ENCODE measurements at regions not wholly inside any gene's neighbourhood (a gene's known extent, or its start where the extent isn't known, plus 50 kb on each side); places are given as distances from the start of the nearest gene placed in this dataset.
"Not testable (repeated sequence)": the region's sequence is repeated elsewhere in the genome, so short reads cannot be mapped to it uniquely, and the experiment has no call there.

- Histone ChIP-seq H3K27ac (ENCODE audit: low read length) (no peak overlapping the region), H3K27me3 (ENCODE audit: control insufficient read depth, insufficient read depth, low read length) (peaks cover 2% of the 10 kb centered on the region), H3K36me3 (ENCODE audit: control insufficient read depth, insufficient read depth, low read length) (no peaks in the 10 kb centered on the region), H3K9me3 (ENCODE audit: control insufficient read depth, insufficient read depth, low read length) (no peaks in the 10 kb centered on the region), H3K4me1 (ENCODE audit: control insufficient read depth, insufficient read depth, low read length) (no peaks in the 10 kb centered on the region), H3K4me3 (ENCODE audit: low read length) (no peak overlapping the region)
- Mint-ChIP-seq H3K27me3 (ENCODE audit: low read depth in 2 of 2) (peaks cover 13 to 24% of the 10 kb centered on the region in 2 donors), H3K4me3 (no peak overlapping the region), H3K36me3 (no peaks in the 10 kb centered on the region), H3K9me3 (no peaks in the 10 kb centered on the region), H3K4me1 (no peaks in the 10 kb centered on the region), H3K27ac (no peak overlapping the region)
- no peak for DNase-seq
- intact Hi-C loops (cut with micrococcal nuclease) = no loop called here
- no peak for TF ChIP-seq CTCF (IDR thresholded peaks at IDR 0.05)
- no peak for ATAC-seq
- WGBS (ENCODE audit: insufficient coverage) = 95% methylated on average over 2 of the region's 2 CpGs
These were observed 253.9 kb downstream of the CEMIP2 start for GRCh38 chr9:71514344-71514975.

- no peak overlapping the region for H3K4me3 Mint-ChIP-seq
- H3K27ac Mint-ChIP-seq = no peak overlapping the region
- H3K9me3 ChIP-seq (ENCODE audit: control insufficient read depth, insufficient read depth, low read length) = no peaks in the 10 kb centered on the region
These were observed 259.3 kb downstream of the CEMIP2 start for GRCh38 chr9:71509054-71509453.

GRCh38 chr9:71508141-71508540 is 260.2 kb downstream of the CEMIP2 start:
- H3K27me3 ChIP-seq (ENCODE audit: control insufficient read depth, insufficient read depth, low read length); H3K27ac Mint-ChIP-seq; intact Hi-C loops (cut with micrococcal nuclease); H3K4me1 ChIP-seq (ENCODE audit: control insufficient read depth, insufficient read depth, low read length); ATAC-seq; H3K36me3 Mint-ChIP-seq; H3K4me3 Mint-ChIP-seq; H3K36me3 ChIP-seq (ENCODE audit: control insufficient read depth, insufficient read depth, low read length); H3K27ac ChIP-seq (ENCODE audit: low read length); H3K9me3 Mint-ChIP-seq; H3K4me1 Mint-ChIP-seq; DNase-seq; H3K9me3 ChIP-seq (ENCODE audit: control insufficient read depth, insufficient read depth, low read length); H3K4me3 ChIP-seq (ENCODE audit: low read length): not testable (repeated sequence)
- peaks cover 11 to 24% of the 10 kb centered on the region in 2 donors for H3K27me3 Mint-ChIP-seq (ENCODE audit: low read depth in 2 of 2)
- WGBS (ENCODE audit: insufficient coverage) = no CpG with 5 or more reads among the region's 2 CpGs

More at GRCh38 chr9:71509054-71509453, 259.3 kb downstream of the CEMIP2 start:
- DNase-seq = no peak
- no peaks in the 10 kb centered on the region for H3K36me3 Mint-ChIP-seq
- Histone ChIP-seq H3K4me3 (ENCODE audit: low read length) (no peak overlapping the region), H3K36me3 (ENCODE audit: control insufficient read depth, insufficient read depth, low read length) (no peaks in the 10 kb centered on the region), H3K27ac (ENCODE audit: low read length) (no peak overlapping the region), H3K27me3 (ENCODE audit: control insufficient read depth, insufficient read depth, low read length) (no peaks in the 10 kb centered on the region), H3K4me1 (ENCODE audit: control insufficient read depth, insufficient read depth, low read length) (no peaks in the 10 kb centered on the region)
- ATAC-seq = no peak
- no peak for TF ChIP-seq CTCF (IDR thresholded peaks at IDR 0.05)
- peaks cover 8 to 24% of the 10 kb centered on the region in 2 donors for H3K27me3 Mint-ChIP-seq (ENCODE audit: low read depth in 2 of 2)
- no peaks in the 10 kb centered on the region for H3K4me1 Mint-ChIP-seq
- intact Hi-C loops (cut with micrococcal nuclease) = no loop called here
- no peaks in the 10 kb centered on the region for H3K9me3 Mint-ChIP-seq

GRCh38 chr9:71506821-71507220 is 261.5 kb downstream of the CEMIP2 start:
- WGBS (ENCODE audit: insufficient coverage) = 100% methylated on average over 1 of the region's 1 CpG
- Mint-ChIP-seq H3K27me3 (ENCODE audit: low read depth in 2 of 2) (peaks cover 11 to 24% of the 10 kb centered on the region in 2 donors), H3K4me1 (no peaks in the 10 kb centered on the region), H3K27ac (no peak overlapping the region), H3K4me3 (no peak overlapping the region), H3K9me3 (no peaks in the 10 kb centered on the region), H3K36me3 (no peaks in the 10 kb centered on the region)
- intact Hi-C loops (cut with micrococcal nuclease) = no loop called here
- Histone ChIP-seq H3K27ac (ENCODE audit: low read length) (no peak overlapping the region), H3K27me3 (ENCODE audit: control insufficient read depth, insufficient read depth, low read length) (no peaks in the 10 kb centered on the region), H3K4me3 (ENCODE audit: low read length) (no peak overlapping the region), H3K36me3 (ENCODE audit: control insufficient read depth, insufficient read depth, low read length) (no peaks in the 10 kb centered on the region), H3K9me3 (ENCODE audit: control insufficient read depth, insufficient read depth, low read length) (no peaks in the 10 kb centered on the region), H3K4me1 (ENCODE audit: control insufficient read depth, insufficient read depth, low read length) (no peaks in the 10 kb centered on the region)
- no peak for TF ChIP-seq CTCF (IDR thresholded peaks at IDR 0.05)
- ATAC-seq (no peak), DNase-seq (no peak)
